HAP-1 (cell line): ENCODE measurements at regions not wholly inside any gene's neighbourhood (a gene's known extent, or its start where the extent isn't known, plus 50 kb on each side); places are given as distances from the start of the nearest gene placed in this dataset.
"Not testable (repeated sequence)": the region's sequence is repeated elsewhere in the genome, so short reads cannot be mapped to it uniquely, and the experiment has no call there.

Experiments
- DNase-seq, 2 experiments: peaks; one replicate each; pipeline ENCODE4 v3.0.0-alpha.2; 2016 to 2020; ENCODE audit warnings: low spot score in 2 of 2
- H3K27me3 ChIP-seq: fragments of 250-450 bp; sonication (Bioruptor Pico); 2 replicates; pipeline ENCODE4 v1.5.1; 2020; ENCODE audit warnings: low read depth, mild to moderate bottlenecking, moderate library complexity
- H3K36me3 ChIP-seq: fragments of 250-450 bp; sonication (Bioruptor Pico); replicated peaks from 2 replicates; pipeline ENCODE4 v1.5.1; 2020; ENCODE audit warnings: mild to moderate bottlenecking
- H3K4me1 ChIP-seq: fragments of 250-450 bp; sonication (Bioruptor Pico); 2 replicates; pipeline ENCODE4 v1.5.1; 2020; ENCODE audit warnings: mild to moderate bottlenecking
- H3K4me3 ChIP-seq: fragments of 250-450 bp; sonication (Bioruptor Pico); 2 replicates; pipeline ENCODE4 v1.5.1; 2020; ENCODE audit warnings: mild to moderate bottlenecking, moderate library complexity
- H3K9me3 ChIP-seq: fragments of 250-450 bp; sonication (Bioruptor Pico); 2 replicates; pipeline ENCODE4 v1.5.1; 2020; ENCODE audit warnings: mild to moderate bottlenecking, moderate library complexity
- in situ Hi-C: fragments of 300-500 bp; cut with MboI; formaldehyde crosslinking; loops from 3 replicates; pipeline ENCODE4 v1.14.3; 2020; ENCODE audit warnings: low sequenced_read_pairs, inconsistent platforms, mixed read lengths

DNA sequence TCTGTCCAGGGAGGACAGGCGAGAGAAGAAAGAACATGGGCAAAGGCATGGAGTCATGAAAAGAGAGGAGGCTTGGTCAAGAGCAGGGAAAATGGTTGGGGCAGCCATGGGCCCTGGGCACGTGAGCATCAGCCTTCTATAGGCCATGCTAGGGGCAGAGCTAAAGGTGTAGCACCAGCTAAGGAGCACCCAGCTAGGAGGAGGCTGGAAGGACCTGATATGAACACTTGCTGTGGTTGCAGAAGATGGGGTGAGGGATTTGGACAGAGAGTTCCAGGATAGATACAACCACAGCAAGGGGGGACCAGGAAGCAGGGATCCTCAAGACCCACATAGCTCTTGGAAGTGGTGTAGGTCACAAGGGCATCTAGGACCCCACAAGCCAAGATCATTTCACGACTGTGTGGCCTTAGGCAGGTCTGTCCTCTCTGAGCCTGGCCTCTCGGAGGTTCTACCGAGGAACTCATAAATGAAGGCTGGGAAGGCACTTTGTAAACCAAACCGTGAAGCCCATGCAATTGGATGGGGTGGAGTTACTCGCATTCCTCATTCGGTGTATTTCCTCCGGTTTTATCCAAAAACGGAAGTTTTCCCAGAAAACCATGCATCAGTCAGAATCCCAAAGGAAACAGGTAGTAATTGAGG, 74.0 kb upstream of the TOP1 start:
- in situ Hi-C loops: loop anchor here (25.0 kb wide), 1 partner anchor 1692 kb away; no protein-coding TSS in a partner anchor
- no peak overlapping the region for H3K4me3 ChIP-seq
- no peak for DNase-seq
- no peaks in the 10 kb centered on the region for H3K9me3 ChIP-seq
- H3K4me1 ChIP-seq: no peaks in the 10 kb centered on the region
- H3K27me3 ChIP-seq: no peaks in the 10 kb centered on the region
- no peaks in the 10 kb centered on the region for H3K36me3 ChIP-seq

DNA sequence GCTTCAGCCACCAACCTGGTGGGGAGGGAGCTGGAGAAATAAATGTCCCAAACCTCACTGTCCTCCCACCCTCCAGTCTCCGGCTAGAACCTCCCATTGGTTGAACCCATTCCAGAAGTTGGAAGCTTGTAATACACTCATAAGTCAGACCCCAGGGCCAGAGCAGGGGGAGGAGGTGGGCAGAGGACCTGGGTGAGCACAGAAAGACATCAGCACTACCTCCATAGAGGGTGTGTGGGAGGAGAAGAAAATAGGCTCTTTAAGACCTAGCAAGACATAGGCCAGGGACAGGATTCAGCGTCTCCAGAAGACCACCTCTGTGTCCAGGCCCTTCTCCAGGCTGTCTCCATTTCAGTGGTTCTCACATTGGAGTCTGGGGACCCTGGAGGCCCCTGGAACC, 73.3 kb upstream of the TOP1 start:
- no peaks in the 10 kb centered on the region for H3K36me3 ChIP-seq
- in situ Hi-C loops: loop anchor here (25.0 kb wide), 1 partner anchor 1693 kb away; no protein-coding TSS in a partner anchor
- H3K4me3 ChIP-seq: no peak overlapping the region
- H3K4me1 ChIP-seq: no peaks in the 10 kb centered on the region
- H3K9me3 ChIP-seq: no peaks in the 10 kb centered on the region
- no peaks in the 10 kb centered on the region for H3K27me3 ChIP-seq
- DNase-seq: no peak

DNA sequence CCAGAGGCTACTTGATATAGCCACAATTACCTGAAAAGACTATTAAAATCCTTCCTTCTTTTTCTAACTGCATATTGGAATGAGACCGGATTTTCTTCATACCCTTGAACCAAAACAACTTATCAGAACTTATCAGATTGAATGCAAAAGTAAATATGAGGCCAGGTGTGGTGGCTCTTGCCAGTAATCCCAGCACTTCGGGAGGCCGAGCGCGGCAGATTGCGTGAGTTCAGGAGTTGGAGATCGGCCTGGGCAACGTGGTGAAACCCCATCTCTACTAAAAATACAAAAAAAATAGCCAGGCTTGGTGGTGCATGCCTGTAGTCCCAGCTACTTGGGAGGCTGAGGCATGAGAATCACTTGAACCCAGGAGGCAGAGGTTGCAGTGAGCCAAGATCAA, 72.8 kb upstream of the TOP1 start:
- H3K9me3 ChIP-seq, H3K36me3 ChIP-seq, H3K4me1 ChIP-seq, DNase-seq, H3K4me3 ChIP-seq, H3K27me3 ChIP-seq: not testable (repeated sequence)
- in situ Hi-C loops: loop anchor here (25.0 kb wide), 1 partner anchor 1694 kb away; no protein-coding TSS in a partner anchor

DNA sequence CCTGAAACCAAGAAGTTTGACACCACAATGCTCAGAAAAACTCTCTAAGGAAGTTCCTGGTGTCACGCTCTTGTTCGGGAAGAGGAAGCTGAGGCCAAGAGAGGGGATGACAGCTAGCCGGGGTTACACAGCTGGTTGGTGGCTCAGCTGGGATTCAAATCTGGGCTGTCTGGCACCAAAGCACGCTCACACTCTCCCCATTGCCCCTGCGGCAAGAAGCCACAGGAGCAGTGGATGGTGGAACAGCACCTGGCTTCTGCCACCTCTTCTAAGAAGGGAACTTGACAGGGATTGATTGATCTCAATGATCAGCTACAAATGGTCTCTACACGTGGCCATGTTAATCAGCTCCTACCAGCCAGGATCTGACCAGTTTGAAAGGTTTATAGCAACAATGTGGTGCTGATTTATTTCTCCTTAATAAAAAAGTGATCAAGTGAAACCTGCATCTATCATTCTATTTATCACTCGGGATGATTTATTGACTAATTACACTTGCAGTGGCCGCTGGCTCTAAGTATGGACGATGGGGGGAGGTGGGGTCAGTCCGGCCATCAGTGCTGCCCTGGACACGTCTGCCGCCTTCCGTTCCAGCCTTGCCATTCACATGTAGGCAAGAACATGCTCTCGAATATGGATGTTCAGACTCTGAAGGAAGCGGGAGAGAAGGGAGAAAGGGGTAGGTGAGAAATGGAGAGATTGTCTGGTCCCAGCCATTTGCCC, 71.9 kb upstream of the TOP1 start:
- no peak for DNase-seq
- Histone ChIP-seq H3K4me3 (no peak overlapping the region), H3K36me3 (no peaks in the 10 kb centered on the region), H3K27me3 (no peaks in the 10 kb centered on the region), H3K9me3 (no peaks in the 10 kb centered on the region), H3K4me1 (no peaks in the 10 kb centered on the region)
- in situ Hi-C loops: loop anchor here (25.0 kb wide), 1 partner anchor 1694 kb away; no protein-coding TSS in a partner anchor

DNA sequence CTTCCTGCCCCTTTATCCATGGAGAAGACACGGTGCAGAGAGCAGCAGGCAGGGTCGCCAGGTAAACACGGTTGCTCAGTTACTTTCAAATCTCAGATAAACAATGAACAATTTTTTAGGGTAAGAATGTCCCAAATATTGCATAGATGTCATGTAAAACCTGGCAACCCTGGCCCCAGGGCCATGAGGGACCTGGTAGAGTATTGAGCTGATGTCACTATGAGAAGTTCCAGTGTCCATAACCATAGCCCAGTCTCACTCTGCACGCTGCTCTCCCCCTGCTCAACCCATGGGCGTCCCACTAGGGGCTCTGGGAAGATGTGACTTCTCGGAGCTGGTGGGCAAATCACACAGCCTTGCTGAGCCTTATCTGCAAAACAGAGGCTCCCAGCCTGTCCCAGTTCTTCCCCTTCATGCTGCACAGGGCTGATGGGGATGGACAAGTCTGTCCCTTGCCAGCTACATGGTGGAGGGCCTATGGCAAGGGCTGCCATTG, 71.3 kb upstream of the TOP1 start:
- H3K36me3 ChIP-seq: no peaks in the 10 kb centered on the region
- H3K27me3 ChIP-seq: no peaks in the 10 kb centered on the region
- in situ Hi-C loops: loop anchor here (25.0 kb wide), 1 partner anchor 1695 kb away; no protein-coding TSS in a partner anchor
- DNase-seq: no peak
- no peaks in the 10 kb centered on the region for H3K4me1 ChIP-seq
- no peaks in the 10 kb centered on the region for H3K9me3 ChIP-seq
- no peak overlapping the region for H3K4me3 ChIP-seq

DNA sequence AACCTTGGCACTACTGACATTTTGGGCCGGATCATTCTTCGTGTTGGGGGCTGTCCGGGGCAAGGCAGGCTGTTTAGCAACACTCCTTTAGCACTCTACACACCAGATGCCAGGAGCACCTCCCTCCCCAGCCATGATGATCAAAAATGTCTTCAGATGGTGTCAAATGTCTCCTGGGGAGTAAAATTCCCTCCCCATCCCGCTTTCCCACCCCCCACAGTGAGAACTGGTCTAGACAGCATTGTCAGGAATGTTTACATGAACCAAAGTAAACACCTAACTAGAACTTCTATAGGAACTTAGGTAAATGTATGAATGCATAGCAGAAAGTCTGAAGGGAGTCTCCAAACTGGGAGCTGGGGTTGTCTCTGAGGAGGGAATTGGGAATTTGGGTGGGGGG, 70.0 kb upstream of the TOP1 start:
- in situ Hi-C loops: loop anchor here (25.0 kb wide), 1 partner anchor 1696 kb away; no protein-coding TSS in a partner anchor
- Histone ChIP-seq H3K27me3 (no peaks in the 10 kb centered on the region), H3K4me1 (no peaks in the 10 kb centered on the region), H3K36me3 (no peaks in the 10 kb centered on the region), H3K4me3 (no peak overlapping the region), H3K9me3 (no peaks in the 10 kb centered on the region)
- no peak for DNase-seq

DNA sequence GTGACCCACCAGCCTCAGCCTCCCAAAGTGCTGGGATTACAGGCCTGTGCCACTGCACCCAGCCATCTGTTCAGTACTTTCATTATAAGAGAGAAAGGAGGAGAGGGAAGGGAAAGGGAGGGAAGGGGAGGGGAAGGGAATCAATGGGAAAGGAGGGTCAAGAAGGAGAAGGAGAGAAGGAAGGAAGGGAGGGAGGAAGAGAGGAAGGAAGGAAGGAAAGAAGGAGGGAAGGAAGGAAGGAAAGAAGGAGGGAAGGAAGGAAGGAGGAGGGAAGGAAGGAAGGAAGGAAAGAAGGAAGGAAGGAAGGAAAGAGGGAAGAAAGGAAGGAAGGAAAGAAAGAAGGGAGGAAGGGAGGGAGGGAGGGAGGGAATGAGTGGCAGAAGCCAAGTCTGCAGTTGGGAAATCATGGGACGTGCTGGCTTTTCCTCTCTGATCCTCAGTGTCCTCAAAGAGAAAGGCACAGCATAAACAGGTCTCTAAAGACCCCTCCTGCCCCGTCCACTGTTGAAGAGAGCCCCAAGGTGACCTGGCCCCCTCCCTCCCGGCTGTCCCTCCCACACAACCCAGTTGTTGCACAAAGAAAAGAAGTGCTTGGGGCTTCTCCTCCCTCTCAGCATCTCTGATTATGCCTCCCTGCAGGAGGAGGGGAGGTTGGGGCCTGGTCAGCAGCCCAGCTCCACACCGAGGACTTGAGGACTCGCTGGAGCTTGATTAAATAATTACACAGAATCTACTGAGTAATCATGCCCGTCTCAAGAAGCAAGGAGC, 69.1 kb upstream of the TOP1 start:
- in situ Hi-C loops: loop anchor here (10.0 to 25.0 kb wide), 2 partner anchors 385 to 1697 kb away; partner anchors contain the start of gene LPIN3
- Histone ChIP-seq H3K27me3 (no peaks in the 10 kb centered on the region), H3K4me1 (no peaks in the 10 kb centered on the region), H3K9me3 (no peaks in the 10 kb centered on the region), H3K4me3 (no peak overlapping the region), H3K36me3 (no peaks in the 10 kb centered on the region)
- DNase-seq: no peak

DNA sequence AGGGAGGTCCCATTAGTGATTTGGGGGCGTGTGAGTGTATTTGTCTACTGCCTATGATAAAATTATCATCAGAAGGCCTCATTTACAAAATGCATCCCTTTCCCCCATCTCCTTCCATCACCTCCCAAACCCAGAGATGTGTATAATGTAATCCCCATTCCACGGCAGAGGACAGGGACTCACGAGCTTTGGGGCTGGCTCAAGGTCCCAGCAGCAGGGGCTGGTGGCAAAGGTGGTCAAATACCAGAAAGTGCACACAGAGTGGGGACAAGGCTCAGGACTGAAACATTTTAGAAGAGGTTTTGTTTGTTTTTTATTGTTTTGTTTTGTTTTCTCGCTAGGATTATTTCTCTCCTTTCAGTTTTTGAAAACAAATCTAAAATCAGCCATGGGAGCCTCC, 68.5 kb upstream of the TOP1 start:
- no peak for DNase-seq
- in situ Hi-C loops: loop anchor here (10.0 to 25.0 kb wide), 2 partner anchors 385 to 1698 kb away; partner anchors contain the start of gene LPIN3
- Histone ChIP-seq H3K27me3 (no peaks in the 10 kb centered on the region), H3K36me3 (no peaks in the 10 kb centered on the region), H3K4me1 (no peaks in the 10 kb centered on the region), H3K9me3 (no peaks in the 10 kb centered on the region), H3K4me3 (no peak overlapping the region)

DNA sequence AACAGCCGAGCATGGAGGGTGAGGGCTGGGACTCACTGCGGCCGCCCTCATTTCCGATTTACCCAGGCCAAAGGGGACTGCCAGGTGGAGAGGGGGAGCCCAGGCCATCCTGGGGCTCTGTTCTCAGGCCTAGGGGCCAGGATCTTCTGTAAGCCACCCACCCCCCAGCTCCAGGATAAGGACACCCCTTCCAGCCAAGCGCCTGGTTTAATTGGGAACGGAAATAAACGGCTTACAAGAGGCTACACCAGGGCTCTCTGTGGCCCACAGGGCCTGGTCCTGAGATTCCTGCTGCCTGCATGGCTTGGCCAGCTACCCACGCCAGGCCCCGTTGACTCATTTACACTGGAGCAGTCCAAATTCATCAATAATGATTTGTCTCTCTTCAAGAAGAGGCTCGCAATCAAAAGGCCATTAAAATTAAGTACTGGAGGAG, 68.1 kb upstream of the TOP1 start:
- H3K36me3 ChIP-seq: no peaks in the 10 kb centered on the region
- no peaks in the 10 kb centered on the region for H3K9me3 ChIP-seq
- in situ Hi-C loops: loop anchor here (10.0 to 25.0 kb wide), 2 partner anchors 384 to 1698 kb away; partner anchors contain the start of gene LPIN3
- no peaks in the 10 kb centered on the region for H3K27me3 ChIP-seq
- no peaks in the 10 kb centered on the region for H3K4me1 ChIP-seq
- DNase-seq: no peak
- H3K4me3 ChIP-seq: no peak overlapping the region

DNA sequence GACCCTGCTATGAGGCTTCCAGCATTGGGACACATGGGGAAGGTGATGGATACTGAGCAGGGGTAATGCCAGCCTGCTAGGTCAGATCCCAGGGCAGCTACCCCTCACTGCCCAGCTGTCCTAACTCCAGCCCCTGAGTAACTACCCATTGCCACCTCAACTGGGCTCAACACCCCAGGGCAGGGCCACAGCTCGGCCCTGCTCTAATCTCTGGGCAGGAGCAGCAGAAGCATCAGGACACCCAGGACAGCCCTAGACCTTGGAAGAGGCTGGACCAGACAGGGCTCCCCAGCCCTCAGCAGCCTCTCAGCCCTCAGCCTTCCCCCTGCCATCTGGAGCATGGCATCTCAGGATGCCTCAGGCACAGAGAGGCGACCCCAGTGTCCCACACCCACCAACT, 67.4 kb upstream of the TOP1 start:
- in situ Hi-C loops: loop anchor here (10.0 to 25.0 kb wide), 2 partner anchors 384 to 1699 kb away; partner anchors contain the start of gene LPIN3
- no peak for DNase-seq
- Histone ChIP-seq H3K27me3 (no peaks in the 10 kb centered on the region), H3K36me3 (no peaks in the 10 kb centered on the region), H3K4me1 (no peaks in the 10 kb centered on the region), H3K9me3 (no peaks in the 10 kb centered on the region), H3K4me3 (no peak overlapping the region)

DNA sequence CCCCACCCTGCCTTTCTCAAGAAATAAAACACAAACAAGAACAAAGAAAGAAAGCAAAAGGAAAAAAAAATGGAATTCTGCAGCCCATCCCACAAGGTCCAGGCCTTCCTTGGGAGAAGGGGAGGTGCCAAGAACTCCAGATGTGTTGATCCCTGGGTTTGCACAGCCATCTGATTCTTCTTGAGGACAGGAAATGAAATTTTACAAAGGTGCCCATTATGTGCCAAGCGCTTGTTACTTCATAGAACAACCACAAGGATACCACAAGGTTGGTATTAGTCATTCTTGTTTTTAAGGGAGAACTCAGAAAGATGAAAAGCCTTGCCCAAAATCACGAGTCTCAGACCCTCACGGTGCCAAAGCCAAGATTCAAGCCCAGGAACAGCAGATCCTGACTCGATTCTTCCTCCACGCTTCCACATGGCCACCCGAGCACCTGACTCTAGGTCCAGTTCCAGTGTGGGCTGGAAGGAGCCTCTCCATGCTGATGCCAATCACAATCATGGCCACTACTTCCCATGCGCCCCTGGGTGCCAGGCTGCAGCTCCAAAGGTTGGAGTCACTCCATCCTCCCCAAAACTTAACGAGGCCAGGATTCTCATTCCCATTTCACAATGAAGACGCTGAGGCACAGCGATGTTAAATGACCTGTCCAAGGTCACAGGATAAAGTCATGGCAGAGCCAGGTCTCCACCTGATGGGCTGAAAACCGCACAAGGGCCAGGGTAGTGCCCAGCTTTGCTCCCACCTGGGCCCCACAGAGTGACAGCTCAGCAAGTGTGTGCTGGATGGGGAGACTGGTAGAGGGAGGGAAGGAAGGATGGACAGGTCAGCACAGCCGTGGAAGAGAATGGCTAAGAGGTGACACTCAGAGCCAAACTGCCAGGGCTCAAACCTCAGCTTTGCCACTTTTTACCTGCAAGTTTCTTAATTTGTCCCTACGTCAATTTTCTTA, 66.7 kb upstream of the TOP1 start:
- in situ Hi-C loops: loop anchor here (10.0 to 25.0 kb wide), 2 partner anchors 383 to 1700 kb away; partner anchors contain the start of gene LPIN3
- no peaks in the 10 kb centered on the region for H3K9me3 ChIP-seq
- H3K36me3 ChIP-seq: no peaks in the 10 kb centered on the region
- H3K4me1 ChIP-seq: no peaks in the 10 kb centered on the region
- no peak for DNase-seq
- H3K4me3 ChIP-seq: no peak overlapping the region
- no peaks in the 10 kb centered on the region for H3K27me3 ChIP-seq

DNA sequence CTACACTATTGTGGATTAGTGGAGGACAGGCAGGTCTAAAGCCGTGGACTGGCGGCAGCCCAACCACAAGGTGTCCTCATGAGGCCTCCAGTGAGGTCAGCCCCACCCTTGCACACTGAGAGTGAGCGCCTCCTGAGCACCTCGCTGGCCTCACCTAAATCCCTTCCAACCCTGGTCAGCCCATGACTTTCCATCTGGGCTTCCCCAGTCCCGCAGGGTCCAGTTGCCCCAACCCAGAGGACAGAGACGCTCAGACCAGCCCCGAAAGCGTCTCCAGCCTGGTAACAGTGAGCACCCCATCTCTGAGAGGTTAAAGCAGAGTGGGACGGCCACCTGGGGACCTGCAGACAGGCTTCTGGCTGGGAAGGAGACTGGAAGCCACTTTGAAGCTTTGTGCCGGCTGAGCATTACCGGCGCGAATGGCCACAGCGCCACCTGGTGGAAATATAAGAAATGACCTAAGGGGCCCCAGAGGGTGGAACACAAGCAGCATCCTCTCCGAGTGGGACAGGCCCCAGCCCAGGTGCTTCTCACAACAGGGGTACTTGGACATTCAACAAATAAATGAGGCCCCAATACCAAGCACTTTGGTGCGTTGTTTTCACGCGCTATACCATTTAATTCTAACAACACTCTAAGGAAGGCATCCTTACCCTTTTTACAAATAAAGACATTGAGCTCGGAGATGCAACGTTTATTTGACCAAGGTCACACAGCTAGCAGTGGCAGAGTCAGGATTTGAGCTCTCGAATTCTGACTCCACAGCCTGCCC, 65.7 kb upstream of the TOP1 start:
- Histone ChIP-seq H3K4me1 (no peaks in the 10 kb centered on the region), H3K9me3 (no peaks in the 10 kb centered on the region), H3K27me3 (no peaks in the 10 kb centered on the region), H3K36me3 (no peaks in the 10 kb centered on the region), H3K4me3 (no peak overlapping the region)
- in situ Hi-C loops: loop anchor here (10.0 to 25.0 kb wide), 2 partner anchors 382 to 1701 kb away; partner anchors contain the start of gene LPIN3
- peak; percentile 39 to 81 for DNase-seq
